GM12878 (cell line): ENCODE measurements at regions not wholly inside any gene's neighbourhood (a gene's known extent, or its start where the extent isn't known, plus 50 kb on each side); places are given as distances from the start of the nearest gene placed in this dataset.

Source experiments
- ATAC-seq: fragments of 200-7000 bp; cut with Tn5 transposase; 3 replicates; pipeline ENCODE4 v1.9.1; 2020; ENCODE audit warnings: mild to moderate bottlenecking, moderate library complexity
- BruUV-seq: library from RNA; stranded (reverse); fragments of 400-500 nt; replicated peaks from 2 replicates; lab custom pipeline; 2021; lab: Mats Ljungman, UMichigan
- CTCF ChIA-PET: fragments of 300-600 bp; sonication (Branson Sonifier 250); formaldehyde crosslinking; extraction: SDS; loops from one replicate; lab custom pipeline; 2021; ENCODE audit warnings: inconsistent platforms; lab: Yijun Ruan, JAX
- POLR2A ChIA-PET: fragments of 350-600 bp; formaldehyde crosslinking; extraction: SDS; loops from one replicate; lab custom pipeline; 2021; ENCODE audit warnings: inconsistent platforms; lab: Charles Lee
- RAD21 ChIA-PET: fragments of 300-600 bp; sonication (Branson Sonifier 250); formaldehyde crosslinking; loops from one replicate; lab custom pipeline; 2023; ENCODE audit warnings: antibody characterized with exemption; ENCODE audit not compliant: unreplicated experiment; lab: Charles Lee
- SMC1A ChIA-PET: fragments of 300-600 bp; sonication (Branson Sonifier 250); formaldehyde crosslinking; loops from one replicate; lab custom pipeline; 2023; ENCODE audit not compliant: unreplicated experiment, uncharacterized antibody; lab: Charles Lee
- DNase-seq: peaks from one replicate; pipeline ENCODE4 v3.0.0-alpha.2; 2011; ENCODE audit warnings: low read depth, low spot score
- FAIRE-seq: peaks from 3 replicates; lab custom pipeline; 2011; peaks lifted over from hg19 to GRCh38; lab: Jason Lieb, UNC
- H2AFZ ChIP-seq: 2 replicates; pipeline ENCODE4 v1.6.0; 2011; ENCODE audit warnings: low read depth, low read length, control low read depth; ENCODE audit not compliant: control insufficient read depth
- H3K27ac ChIP-seq: 2 replicates; pipeline ENCODE4 v1.5.1; 2011; ENCODE audit warnings: control low read depth; ENCODE audit not compliant: control insufficient read depth, insufficient read depth
- H3K27me3 ChIP-seq, 2 experiments: replicated peaks in 1 of 2; 2 replicates each; pipeline versions ENCODE4 v1.6.0 to v1.6.1; 2011; ENCODE audit warnings: low read length in 1 of 2; ENCODE audit not compliant: control insufficient read depth in 2 of 2, insufficient read depth in 2 of 2
- H3K36me3 ChIP-seq, 2 experiments: 2 replicates each; pipeline ENCODE4 v1.5.1; 2011; ENCODE audit warnings: low read length in 1 of 2; ENCODE audit not compliant: control insufficient read depth in 2 of 2, insufficient read depth in 2 of 2
- H3K4me1 ChIP-seq: 2 replicates; pipeline ENCODE4 v1.6.1; 2011; ENCODE audit warnings: mild to moderate bottlenecking, low read length, moderate library complexity, mixed read lengths; ENCODE audit not compliant: control insufficient read depth, insufficient read depth
- H3K4me2 ChIP-seq: 2 replicates; pipeline ENCODE4 v1.6.0; 2011; ENCODE audit warnings: control low read depth; ENCODE audit not compliant: control insufficient read depth, insufficient read depth
- H3K4me3 ChIP-seq: fragments of 200-600 bp; sonication (generic); 2 replicates; pipeline ENCODE4 v1.5.1; 2016
- H3K79me2 ChIP-seq: 2 replicates; pipeline ENCODE4 v1.6.0; 2011; ENCODE audit warnings: low read length; ENCODE audit not compliant: control insufficient read depth, insufficient read depth
- H3K9ac ChIP-seq: 2 replicates; pipeline ENCODE4 v1.8.0; 2011; ENCODE audit warnings: low read length, control low read depth, mixed read lengths; ENCODE audit not compliant: control insufficient read depth, insufficient read depth
- H3K9me3 ChIP-seq: replicated peaks from 3 replicates; pipeline ENCODE4 v1.5.1; 2011; ENCODE audit warnings: mild to moderate bottlenecking, low read length; ENCODE audit not compliant: control insufficient read depth, insufficient read depth
- H4K20me1 ChIP-seq: 2 replicates; pipeline ENCODE4 v1.6.0; 2011; ENCODE audit not compliant: control insufficient read depth, insufficient read depth
- BCLAF1 ChIP-seq: fragments of 450-650 bp; IDR thresholded peaks from 2 replicates; pipeline ENCODE4 v1.6.1; 2017; ENCODE audit warnings: antibody characterized with exemption, mild to moderate bottlenecking, moderate library complexity
- CHD1 ChIP-seq: IDR thresholded peaks from 2 replicates; pipeline ENCODE4 v1.6.1; 2012; ENCODE audit warnings: low read depth, low read length, improper control_type of control experiment
- NKRF ChIP-seq: fragments of 450-650 bp; conservative IDR thresholded peaks from 2 replicates; pipeline ENCODE4 v1.6.1; 2017; ENCODE audit warnings: mild to moderate bottlenecking, moderate library complexity
- POLR2A ChIP-seq: IDR thresholded peaks from 2 replicates; pipeline ENCODE4 v1.6.1; 2011; ENCODE audit warnings: low read depth, mild to moderate bottlenecking, low read length
- POLR2AphosphoS2 ChIP-seq: IDR thresholded peaks from 2 replicates; pipeline ENCODE4 v1.6.1; 2011; ENCODE audit warnings: low read depth, mild to moderate bottlenecking, low read length, improper control_type of control experiment, moderate library complexity
- RAD51 ChIP-seq: fragments of 450-650 bp; IDR thresholded peaks from 2 replicates; pipeline ENCODE4 v1.6.1; 2016; ENCODE audit warnings: moderate library complexity, mild to moderate bottlenecking, inconsistent platforms
- SMAD5 ChIP-seq: IDR thresholded peaks from 2 replicates; pipeline ENCODE4 v1.6.1; 2016; ENCODE audit warnings: antibody characterized with exemption, low read depth
- SMC3 ChIP-seq: IDR thresholded peaks from 2 replicates; pipeline ENCODE4 v1.6.1; 2011; ENCODE audit warnings: low read length, improper control_type of control experiment, borderline replicate concordance
- TARDBP ChIP-seq: IDR thresholded peaks from 2 replicates; pipeline ENCODE4 v1.6.1; 2016; ENCODE audit warnings: borderline replicate concordance
- TCF12 ChIP-seq: IDR thresholded peaks from 2 replicates; pipeline ENCODE4 v1.6.1; 2011; ENCODE audit warnings: low read depth, mild to moderate bottlenecking, low read length
- WGBS: methylation state at CpG from one replicate; pipeline ENCODE4 v1.1.6; 2016; ENCODE audit warnings: low lambda C conversion rate; ENCODE audit not compliant: insufficient replicate concordance, insufficient coverage; ENCODE audit errors: missing lambda C conversion rate; 5-methylcytosine and 5-hydroxymethylcytosine counted together
- in situ Hi-C: fragments of 300-500 bp; cut with MboI; formaldehyde crosslinking; loops from 9 replicates; pipeline ENCODE4 v1.14.3; 2018; ENCODE audit warnings: mixed read lengths
- intact Hi-C: fragments of 100-400 bp; cut with micrococcal nuclease; formaldehyde crosslinking; loops from one replicate; pipeline ENCODE4 v1.14.2; 2022; ENCODE audit not compliant: unreplicated experiment

GRCh38 chr22:49532869-49533802 lies 294.5 kb downstream of the BRD1 start (continued):
- no peak for TF ChIP-seq NKRF
- TF ChIP-seq SMC3 = no peak
- no peak for TF ChIP-seq RAD51
- no peak for TF ChIP-seq BCLAF1
- TF ChIP-seq, all 136 proteins: peak for 0

GRCh38 chr22:49531368-49531791 lies 296.3 kb downstream of the BRD1 start:
- no peak for DNase-seq
- Histone ChIP-seq H3K36me3 (no peaks in the 10 kb centered on the region; a peak in 1 of 4 replicates), H2AFZ (no peak overlapping the region), H3K9ac (no peak overlapping the region), H3K4me2 (no peak overlapping the region), H3K27me3 (no peaks in the 10 kb centered on the region), H4K20me1 (no peaks in the 10 kb centered on the region), H3K4me3 (no peak overlapping the region)
- intact Hi-C loops = no loop called here
- CTCF ChIA-PET = no interaction called here
- no TSS peak for BruUV-seq
- no peak for TF ChIP-seq TCF12
- TF ChIP-seq POLR2A = no peak
- TF ChIP-seq SMAD5 = no peak
- no peak for TF ChIP-seq TARDBP
- no peak for TF ChIP-seq POLR2AphosphoS2
- no peak for TF ChIP-seq CHD1
- TF ChIP-seq, all 136 proteins: peak for 0
- ATAC-seq (no peak), FAIRE-seq (no peak)
- Histone ChIP-seq H3K27ac (no peak overlapping the region), H3K4me1 (no peaks in the 10 kb centered on the region), H3K79me2 (no peaks in the 10 kb centered on the region), H3K9me3 (no peaks in the 10 kb centered on the region)
- SMC1A ChIA-PET = no interaction called here
- WGBS = 58% methylated on average over 7 of the region's 11 CpGs
- in situ Hi-C loops = no loop called here
- RAD21 ChIA-PET = no interaction called here
- POLR2A ChIA-PET = no interaction called here
